ENCODE measurements at regions not wholly inside any gene's neighbourhood (a gene's known extent, or its start where the extent isn't known, plus 50 kb on each side); places are given as distances from the start of the nearest gene placed in this dataset.

DNA sequence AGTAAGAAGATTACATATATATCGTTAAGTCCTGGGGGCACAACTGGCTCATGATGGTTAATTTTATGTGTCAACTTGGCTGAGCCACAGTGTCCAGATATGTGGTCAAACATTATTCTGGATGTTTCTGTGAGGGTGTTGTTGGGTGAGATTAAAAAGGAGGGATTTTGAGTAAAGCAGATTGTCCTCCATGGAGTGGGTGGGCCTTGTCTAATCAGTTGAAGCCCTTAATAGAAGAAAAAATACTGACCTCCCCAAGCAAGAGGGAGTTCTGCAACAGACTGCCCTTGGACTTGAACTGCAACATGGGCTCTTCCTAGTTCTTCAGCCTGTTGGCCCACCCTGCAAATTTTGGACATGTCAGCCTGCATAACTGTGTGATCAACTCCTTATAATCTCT, 311.6 kb downstream of the RPS6KC1 start:
- H3K27me3 Mint-ChIP-seq: no peaks in the 10 kb centered on the region

DNA sequence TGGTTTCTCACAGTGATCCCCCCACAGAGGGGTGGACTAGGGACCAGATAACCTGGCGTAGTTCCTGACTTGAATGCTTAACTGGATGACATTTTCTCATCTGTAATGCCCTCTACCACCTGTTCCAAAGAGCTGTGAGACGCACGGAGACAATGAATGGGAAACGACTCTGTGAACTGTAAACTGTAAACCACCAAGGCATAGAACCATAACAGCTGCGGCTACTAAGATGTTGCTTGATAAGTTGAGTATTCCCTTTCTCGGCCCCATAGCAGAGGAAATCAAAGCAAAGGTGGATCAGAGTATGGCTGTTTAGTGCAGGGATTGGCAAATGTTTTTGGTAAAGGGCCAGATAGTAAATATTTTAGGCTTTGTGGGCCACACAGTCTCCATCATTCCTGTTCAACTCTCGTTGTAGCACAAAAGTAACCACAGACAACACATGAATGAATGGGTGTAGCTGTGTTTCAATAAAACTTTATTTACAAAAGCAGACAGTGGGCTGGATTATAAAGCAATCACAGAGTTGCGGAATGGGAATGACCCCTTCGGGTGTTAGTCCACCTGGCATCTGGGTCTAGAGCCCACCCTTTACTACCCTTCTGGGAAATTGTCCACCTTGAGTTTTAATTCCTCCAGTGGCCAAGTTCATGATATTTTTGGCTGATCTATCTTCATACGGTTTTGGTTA, 315.2 kb downstream of the RPS6KC1 start:
- no peak overlapping the region for H3K27ac Mint-ChIP-seq
- no peaks in the 10 kb centered on the region for H3K9me3 Mint-ChIP-seq
- DNase-seq: no peak
- H3K4me3 Mint-ChIP-seq: no peak overlapping the region
- no peaks in the 10 kb centered on the region for H3K4me1 Mint-ChIP-seq
- no peaks in the 10 kb centered on the region for H3K27me3 Mint-ChIP-seq
- H3K36me3 Mint-ChIP-seq: peaks cover 1% of the 10 kb centered on the region

More for the DNA sequence above, 311.6 kb downstream of the RPS6KC1 start:
- no peak overlapping the region for H3K27ac Mint-ChIP-seq
- H3K4me3 Mint-ChIP-seq: no peak overlapping the region
- H3K4me1 Mint-ChIP-seq: no peaks in the 10 kb centered on the region
- no peak for DNase-seq
- peaks cover 1% of the 10 kb centered on the region for H3K36me3 Mint-ChIP-seq
- H3K9me3 Mint-ChIP-seq: no peaks in the 10 kb centered on the region

DNA sequence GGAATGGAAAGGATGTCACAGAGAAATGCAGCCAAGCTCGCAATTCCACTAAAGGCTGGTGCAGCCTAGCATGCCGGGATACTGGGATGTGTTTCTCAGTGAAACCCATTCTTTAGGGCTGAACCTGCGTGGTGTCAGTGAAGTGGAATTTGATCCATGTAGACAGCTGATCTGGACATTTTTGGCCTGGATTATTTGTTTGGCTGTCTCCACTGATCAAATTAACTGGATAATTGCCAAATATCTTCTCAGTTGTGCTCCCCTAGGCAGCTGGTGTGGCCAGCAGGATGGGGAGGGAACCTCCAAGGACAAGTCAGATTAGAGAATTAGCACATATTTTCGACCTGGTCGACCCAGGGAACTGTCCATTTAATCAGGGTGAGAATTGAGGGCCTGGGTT, 318.4 kb downstream of the RPS6KC1 start:
- no peak for DNase-seq
- no peak overlapping the region for H3K27ac Mint-ChIP-seq
- H3K36me3 Mint-ChIP-seq: peaks cover 1% of the 10 kb centered on the region
- H3K4me1 Mint-ChIP-seq: peaks cover 1% of the 10 kb centered on the region
- H3K9me3 Mint-ChIP-seq: no peaks in the 10 kb centered on the region
- H3K4me3 Mint-ChIP-seq: no peak overlapping the region
- peaks cover 4% of the 10 kb centered on the region for H3K27me3 Mint-ChIP-seq

DNA sequence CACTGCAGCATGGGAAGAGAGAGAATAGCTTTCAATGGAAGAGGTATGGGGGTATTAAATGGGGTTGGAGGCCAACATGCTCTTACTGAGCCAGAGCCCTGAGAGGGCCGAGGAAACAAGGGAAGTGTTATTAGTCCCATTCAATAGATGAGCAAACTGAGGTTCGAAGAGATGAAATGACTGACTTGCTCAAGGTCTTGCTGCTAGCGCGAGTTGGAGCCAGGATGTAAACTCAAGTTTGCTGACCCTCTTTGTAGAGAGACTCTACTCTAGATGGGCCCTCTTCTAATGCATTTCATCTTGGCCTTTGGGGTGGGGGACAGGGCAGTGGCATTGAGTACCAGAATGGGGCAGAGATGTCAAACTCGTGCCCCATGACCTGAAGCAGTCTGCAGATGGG, 319.5 kb downstream of the RPS6KC1 start:
- DNase-seq: no peak
- Mint-ChIP-seq H3K27me3 (peaks cover 8% of the 10 kb centered on the region), H3K27ac (no peak overlapping the region), H3K4me1 (peaks cover 1% of the 10 kb centered on the region), H3K4me3 (no peak overlapping the region), H3K9me3 (no peaks in the 10 kb centered on the region), H3K36me3 (no peaks in the 10 kb centered on the region)

DNA sequence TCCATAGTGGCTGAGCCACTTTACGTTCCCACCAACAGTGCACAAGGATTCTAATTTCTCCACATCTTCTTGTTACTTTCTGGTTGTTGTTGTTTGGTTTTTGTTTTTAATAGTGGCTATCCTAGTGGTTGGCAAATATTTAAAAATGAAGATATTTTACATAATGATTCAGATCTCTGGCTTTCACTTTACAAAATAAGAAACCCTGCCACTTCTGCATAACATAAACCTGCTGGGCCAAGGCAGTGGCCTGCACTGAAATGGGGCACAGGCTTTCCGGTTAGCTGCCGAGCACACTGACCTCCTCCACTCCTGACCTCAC, 320.4 kb downstream of the RPS6KC1 start:
- peaks cover 1% of the 10 kb centered on the region for H3K4me1 Mint-ChIP-seq
- no peaks in the 10 kb centered on the region for H3K9me3 Mint-ChIP-seq
- peaks cover 8% of the 10 kb centered on the region for H3K27me3 Mint-ChIP-seq

DNA sequence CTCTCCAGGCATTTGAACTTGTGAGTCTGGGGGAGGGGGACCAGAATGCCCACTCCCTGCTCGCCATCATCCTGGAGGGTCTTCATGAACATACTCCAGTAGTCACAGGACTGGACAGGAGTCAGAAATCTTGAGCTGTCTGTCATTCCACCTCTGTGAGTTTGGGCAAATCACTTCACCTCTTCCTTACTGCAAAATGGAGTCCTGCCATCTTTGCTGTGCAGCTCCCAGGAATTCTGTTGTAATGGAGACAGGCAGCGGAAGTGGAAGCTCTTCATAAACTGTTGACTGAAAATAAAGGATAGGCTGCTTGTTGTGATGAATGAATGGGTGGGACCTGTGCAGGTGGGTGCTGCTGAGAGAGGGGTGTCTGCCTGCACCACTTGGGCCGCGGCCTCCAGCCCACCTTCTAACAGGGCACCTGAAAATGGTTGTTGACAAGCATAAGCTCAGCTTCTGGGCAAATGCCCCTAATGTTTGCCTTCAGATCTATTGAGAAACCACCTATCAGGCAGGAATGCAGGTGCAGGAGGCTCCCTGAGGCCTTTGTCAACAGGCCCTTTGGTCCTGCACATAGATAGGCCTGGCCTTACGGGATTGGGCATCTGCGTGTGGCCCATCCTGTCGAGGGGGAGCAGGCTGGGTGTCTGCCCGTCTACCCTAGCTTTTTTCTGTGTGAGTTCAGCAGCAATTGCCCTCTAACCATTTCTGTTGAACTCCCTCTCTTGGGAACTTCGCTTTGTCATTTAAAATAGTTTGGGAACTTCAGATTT, 321.0 kb downstream of the RPS6KC1 start:
- Mint-ChIP-seq H3K4me1 (peaks cover 1% of the 10 kb centered on the region), H3K27ac (no peak overlapping the region), H3K36me3 (no peaks in the 10 kb centered on the region), H3K4me3 (no peak overlapping the region), H3K27me3 (peaks cover 8% of the 10 kb centered on the region), H3K9me3 (no peaks in the 10 kb centered on the region)
- no peak for DNase-seq

More for the DNA sequence above, 320.4 kb downstream of the RPS6KC1 start:
- Mint-ChIP-seq H3K36me3 (no peaks in the 10 kb centered on the region), H3K27ac (no peak overlapping the region), H3K4me3 (no peak overlapping the region)
- no peak for DNase-seq

DNA sequence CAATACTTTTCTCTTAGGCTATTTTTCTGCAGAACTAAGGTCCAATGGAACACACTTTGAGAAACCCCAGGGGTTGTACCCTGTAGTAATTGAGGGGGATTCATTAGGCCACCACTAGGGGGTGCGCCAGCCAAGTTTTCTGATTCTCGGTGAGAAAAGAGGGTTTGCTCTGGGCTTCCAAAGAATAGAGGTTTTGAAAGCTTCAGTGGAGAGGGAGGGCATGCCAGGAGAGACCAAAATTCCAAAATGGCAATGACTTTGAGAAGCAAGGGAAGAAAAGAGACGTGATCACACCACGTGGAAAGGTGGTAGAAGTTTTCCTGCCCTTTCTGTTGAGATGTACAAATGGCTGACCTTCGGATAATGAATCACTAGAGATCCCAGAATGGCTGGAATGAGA, 323.3 kb downstream of the RPS6KC1 start:
- peak; percentile 49 for DNase-seq
- Mint-ChIP-seq H3K9me3 (no peaks in the 10 kb centered on the region), H3K36me3 (no peaks in the 10 kb centered on the region), H3K27me3 (peaks cover 8% of the 10 kb centered on the region), H3K27ac (no peak overlapping the region), H3K4me3 (no peak overlapping the region), H3K4me1 (peaks cover 1% of the 10 kb centered on the region)

DNA sequence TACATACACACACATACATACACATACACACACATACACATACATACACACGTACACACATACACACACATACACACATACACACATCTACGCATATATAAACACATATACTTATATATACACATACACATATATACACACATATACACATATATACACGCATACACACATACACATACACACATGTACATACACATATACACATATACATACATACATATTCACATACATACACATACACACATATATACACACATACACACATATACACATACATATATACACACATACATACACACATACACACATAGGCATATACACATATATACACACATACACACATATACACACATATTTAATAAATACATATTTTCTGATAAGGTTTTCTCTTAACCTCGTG, 324.0 kb downstream of the RPS6KC1 start:
- Mint-ChIP-seq H3K4me1 (peaks cover 1% of the 10 kb centered on the region), H3K4me3 (no peak overlapping the region)

DNA sequence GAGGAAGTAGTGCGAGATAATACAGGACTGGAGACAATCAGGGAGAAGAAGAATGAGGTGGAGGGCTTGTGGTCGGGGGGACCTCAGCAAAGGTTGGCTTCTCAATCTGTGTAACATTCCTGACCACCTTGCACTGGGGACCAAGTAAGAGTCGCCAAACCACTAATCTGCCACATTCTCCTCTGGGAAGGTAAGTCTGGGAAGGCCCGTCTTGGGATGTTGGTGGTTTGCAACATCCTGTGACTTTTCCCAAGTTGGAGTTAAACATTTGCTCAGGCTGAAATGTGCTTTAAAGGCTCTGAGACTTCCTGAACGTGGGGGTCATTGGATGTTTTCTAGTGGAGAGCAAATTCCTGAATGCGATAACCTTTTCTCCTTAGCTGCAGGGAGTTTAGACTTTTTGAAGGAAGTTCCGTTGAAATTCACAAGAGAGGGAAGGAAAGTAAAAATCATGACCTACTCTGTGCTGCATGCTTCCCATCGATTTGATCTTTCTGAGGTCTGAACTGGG, 325.9 kb downstream of the RPS6KC1 start:
- Mint-ChIP-seq H3K4me3 (no peak overlapping the region), H3K27ac (no peak overlapping the region), H3K9me3 (no peaks in the 10 kb centered on the region), H3K4me1 (peaks cover 1% of the 10 kb centered on the region), H3K27me3 (peaks cover 12% of the 10 kb centered on the region), H3K36me3 (no peaks in the 10 kb centered on the region)
- DNase-seq: no peak

More for the DNA sequence above, 324.0 kb downstream of the RPS6KC1 start:
- H3K9me3 Mint-ChIP-seq: no peaks in the 10 kb centered on the region
- H3K27ac Mint-ChIP-seq: no peak overlapping the region
- H3K27me3 Mint-ChIP-seq: peaks cover 10% of the 10 kb centered on the region
- DNase-seq: no peak
- H3K36me3 Mint-ChIP-seq: no peaks in the 10 kb centered on the region

DNA sequence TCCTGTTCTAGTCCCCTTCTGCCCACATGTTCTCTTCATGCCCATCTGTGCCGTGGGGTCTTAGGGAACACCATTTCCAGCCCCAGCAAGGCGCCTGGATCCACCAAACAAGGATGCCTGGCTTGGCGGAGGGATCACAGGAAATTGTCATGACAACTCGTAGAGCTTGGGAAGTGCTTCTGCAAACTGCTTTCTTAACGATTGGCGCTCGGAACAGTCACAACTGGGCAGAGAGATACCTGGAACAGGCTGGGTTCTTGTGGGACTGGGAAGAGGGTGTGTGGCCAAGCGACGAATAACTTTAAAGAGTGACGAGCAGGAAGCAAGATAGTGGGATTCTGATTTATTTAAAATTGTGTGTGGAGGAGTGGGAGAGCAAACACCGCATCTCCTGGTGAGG, 329.8 kb downstream of the RPS6KC1 start:
- peaks cover 3% of the 10 kb centered on the region for H3K27me3 Mint-ChIP-seq
- H3K27ac Mint-ChIP-seq: no peak overlapping the region
- H3K4me1 Mint-ChIP-seq: no peaks in the 10 kb centered on the region
- no peaks in the 10 kb centered on the region for H3K36me3 Mint-ChIP-seq
- H3K4me3 Mint-ChIP-seq: no peak overlapping the region
- no peak for DNase-seq
- no peaks in the 10 kb centered on the region for H3K9me3 Mint-ChIP-seq

DNA sequence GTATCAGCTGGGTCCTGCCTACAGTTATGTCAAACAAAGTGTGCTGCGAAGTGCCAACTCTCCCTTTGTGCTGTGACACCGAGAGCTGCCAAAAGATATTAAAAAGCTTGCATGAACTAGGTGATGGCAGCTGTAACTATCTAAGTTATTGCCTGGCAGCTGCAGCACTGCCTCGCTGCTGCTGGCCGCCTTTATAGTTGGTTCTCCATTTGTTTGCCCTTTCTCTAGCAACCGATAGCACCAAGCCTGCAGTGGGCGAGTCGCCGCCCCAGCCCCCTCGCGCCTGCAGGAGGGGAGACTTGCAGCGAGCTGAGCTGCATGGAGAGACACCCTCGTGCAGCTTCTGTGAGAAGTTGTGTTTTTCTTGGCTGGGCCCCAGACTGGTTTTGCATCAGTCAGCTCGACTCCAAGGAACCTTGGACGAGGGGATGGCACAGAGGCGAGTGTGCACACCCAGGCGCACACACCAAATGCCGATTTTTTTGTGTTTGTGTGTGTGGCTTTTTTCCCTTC, 330.6 kb downstream of the RPS6KC1 start:
- H3K9me3 Mint-ChIP-seq: no peaks in the 10 kb centered on the region
- no peak for DNase-seq
- peaks cover 3% of the 10 kb centered on the region for H3K27me3 Mint-ChIP-seq
- H3K36me3 Mint-ChIP-seq: no peaks in the 10 kb centered on the region
- H3K27ac Mint-ChIP-seq: no peak overlapping the region
- no peak overlapping the region for H3K4me3 Mint-ChIP-seq
- H3K4me1 Mint-ChIP-seq: no peaks in the 10 kb centered on the region

DNA sequence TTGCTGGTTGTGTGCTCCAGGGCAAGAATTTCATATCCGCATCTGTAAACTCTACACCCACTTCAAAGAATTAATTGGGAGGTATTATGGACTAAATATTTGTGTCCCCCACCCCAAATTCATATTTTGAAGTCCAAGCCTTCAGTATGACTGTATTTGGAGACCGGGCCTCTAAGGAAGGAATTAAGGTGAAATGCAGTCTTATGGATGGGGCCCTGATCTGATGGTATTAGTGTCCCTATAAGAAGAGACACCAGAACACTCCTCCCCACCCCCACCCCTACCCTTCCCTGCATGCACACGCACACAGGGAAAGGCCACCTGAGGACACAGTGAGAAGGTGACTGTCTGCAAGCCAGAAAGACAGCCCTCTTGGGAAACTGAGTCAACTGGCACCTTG, 332.4 kb downstream of the RPS6KC1 start:
- H3K4me1 Mint-ChIP-seq: no peaks in the 10 kb centered on the region
- peaks cover 7% of the 10 kb centered on the region for H3K27me3 Mint-ChIP-seq
- no peak for DNase-seq
- H3K36me3 Mint-ChIP-seq: no peaks in the 10 kb centered on the region
- H3K9me3 Mint-ChIP-seq: no peaks in the 10 kb centered on the region
- H3K4me3 Mint-ChIP-seq: no peak overlapping the region
- no peak overlapping the region for H3K27ac Mint-ChIP-seq

DNA sequence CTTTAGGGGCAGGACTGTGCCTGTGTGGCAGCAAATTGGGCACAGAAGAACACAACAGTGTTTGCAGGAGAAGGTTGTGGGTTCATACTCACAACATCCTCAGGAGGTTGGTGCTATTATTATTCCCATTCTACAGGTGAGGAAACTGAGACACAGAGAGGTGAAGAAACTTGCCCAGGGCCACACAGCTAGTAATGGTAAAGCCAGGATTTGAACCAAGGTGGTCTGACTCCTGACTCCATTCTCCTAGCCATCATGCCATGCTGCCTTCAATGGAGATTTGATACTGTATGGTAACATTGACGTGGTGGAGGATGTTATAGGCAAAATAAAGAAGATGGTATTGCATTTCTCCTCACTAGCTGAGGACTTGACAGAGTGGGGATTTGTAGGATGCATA, 334.2 kb downstream of the RPS6KC1 start:
- H3K27ac Mint-ChIP-seq: no peak overlapping the region
- no peak for DNase-seq
- H3K27me3 Mint-ChIP-seq: peaks cover 4% of the 10 kb centered on the region
- no peak overlapping the region for H3K4me3 Mint-ChIP-seq
- H3K36me3 Mint-ChIP-seq: no peaks in the 10 kb centered on the region
- no peaks in the 10 kb centered on the region for H3K9me3 Mint-ChIP-seq
- no peaks in the 10 kb centered on the region for H3K4me1 Mint-ChIP-seq

DNA sequence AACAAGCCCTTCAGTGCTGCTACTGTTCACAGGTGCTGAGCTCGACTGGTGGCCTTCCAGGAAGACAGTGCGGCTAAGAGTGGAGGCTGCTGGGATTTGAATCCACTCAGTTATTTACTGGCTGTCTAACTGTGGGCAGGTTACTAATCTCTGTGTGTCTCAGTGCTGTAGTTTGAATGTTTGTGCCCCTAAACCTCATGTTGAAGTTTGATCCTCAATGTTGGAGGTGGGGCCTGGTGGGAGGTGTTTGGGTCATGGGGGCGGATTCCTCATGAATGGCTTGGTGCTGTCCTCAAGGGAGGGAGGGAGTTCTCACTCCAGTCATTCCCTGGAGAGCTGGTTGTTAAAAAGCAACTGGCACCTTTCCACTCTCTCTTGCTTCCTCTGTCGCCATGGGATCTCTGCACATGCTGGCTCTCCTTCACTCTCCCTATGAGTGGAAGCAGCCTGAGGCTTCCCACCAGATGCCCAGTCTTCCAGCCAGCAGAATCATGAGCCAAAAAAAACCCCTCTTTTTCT, 334.8 kb downstream of the RPS6KC1 start:
- no peaks in the 10 kb centered on the region for H3K4me1 Mint-ChIP-seq

DNA sequence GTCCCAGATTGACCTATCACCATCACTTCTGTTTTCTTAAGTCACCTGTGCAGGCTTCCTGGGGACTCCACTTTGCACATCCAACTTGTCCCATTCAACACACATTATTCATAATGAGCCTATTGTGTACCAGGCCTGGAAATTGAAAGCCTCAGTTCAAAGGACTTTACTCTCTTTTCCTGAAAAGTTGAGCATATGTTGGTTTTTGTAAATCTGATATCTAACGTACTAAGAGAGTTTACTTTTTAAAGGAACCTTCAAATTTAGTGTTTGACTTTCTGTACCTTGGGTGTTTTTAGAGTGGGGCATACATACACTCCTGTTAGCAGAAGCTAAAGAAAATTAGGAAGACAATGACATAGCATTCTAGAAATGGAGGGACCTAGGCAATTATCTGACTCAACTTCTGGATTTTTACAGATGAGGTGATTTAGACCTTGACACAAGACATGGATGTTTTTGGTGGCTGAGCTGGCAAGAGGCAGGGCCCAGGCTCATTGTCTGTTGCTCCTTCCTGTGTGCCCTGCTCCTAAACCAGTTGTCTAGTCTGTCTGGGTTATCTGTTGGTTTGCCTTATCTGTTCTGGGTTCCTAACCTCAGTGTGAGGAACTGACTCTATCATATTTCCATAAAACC, 336.5 kb downstream of the RPS6KC1 start:
- Mint-ChIP-seq H3K27ac (no peak overlapping the region), H3K36me3 (no peaks in the 10 kb centered on the region), H3K4me3 (no peak overlapping the region), H3K27me3 (peaks cover 4% of the 10 kb centered on the region), H3K9me3 (no peaks in the 10 kb centered on the region), H3K4me1 (no peaks in the 10 kb centered on the region)
- DNase-seq: no peak

More for the DNA sequence above, 334.8 kb downstream of the RPS6KC1 start:
- Mint-ChIP-seq H3K27ac (no peak overlapping the region), H3K4me3 (no peak overlapping the region), H3K9me3 (no peaks in the 10 kb centered on the region), H3K36me3 (no peaks in the 10 kb centered on the region), H3K27me3 (peaks cover 4% of the 10 kb centered on the region)
- DNase-seq: no peak

Data from activated naive CD8-positive, alpha-beta T cell treated with anti-CD3 and anti-CD28 coated beads for 36 hours (primary cell).